DOHH2 (cell line): ENCODE measurements at regions not wholly inside any gene's neighbourhood (a gene's known extent, or its start where the extent isn't known, plus 50 kb on each side); places are given as distances from the start of the nearest gene placed in this dataset.

Source experiments
- H3F3A ChIP-seq: fragments of 200-600 bp; sonication (generic), shearing (Covaris generic); 2 replicates; pipeline ENCODE4 v1.6.0; 2016; ENCODE audit warnings: antibody characterized with exemption, mild to moderate bottlenecking; ENCODE audit not compliant: control insufficient read depth, insufficient read depth
- H3K27ac ChIP-seq: fragments of 200-600 bp; sonication (generic); 2 replicates; pipeline ENCODE4 v1.5.1; 2014; ENCODE audit warnings: low read depth, mild to moderate bottlenecking, low read length, moderate library complexity
- H3K27me3 ChIP-seq: fragments of 200-600 bp; sonication (generic); 2 replicates; pipeline ENCODE4 v1.6.1; 2014; ENCODE audit warnings: mild to moderate bottlenecking, low read length, mixed read lengths; ENCODE audit not compliant: control insufficient read depth
- H3K36me3 ChIP-seq: fragments of 200-600 bp; sonication (generic); 2 replicates; pipeline ENCODE4 v1.6.1; 2014; ENCODE audit warnings: mild to moderate bottlenecking, low read length, moderate library complexity, mixed read lengths; ENCODE audit not compliant: control insufficient read depth
- H3K4me1 ChIP-seq: fragments of 200-600 bp; sonication (generic); 2 replicates; pipeline ENCODE4 v1.6.1; 2014; ENCODE audit warnings: mild to moderate bottlenecking, low read length, mixed read lengths; ENCODE audit not compliant: control insufficient read depth
- H3K4me2 ChIP-seq: fragments of 200-600 bp; sonication (generic); 2 replicates; pipeline ENCODE4 v1.6.0; 2014; ENCODE audit warnings: mild to moderate bottlenecking, low read length, moderate library complexity
- H3K4me3 ChIP-seq: fragments of 200-600 bp; sonication (generic); 2 replicates; pipeline ENCODE4 v1.5.1; 2014; ENCODE audit warnings: mild to moderate bottlenecking, low read length, mixed read lengths
- H3K79me2 ChIP-seq: fragments of 200-600 bp; sonication (generic); 2 replicates; pipeline ENCODE4 v1.6.1; 2014; ENCODE audit warnings: mild to moderate bottlenecking, low read length, mixed read lengths; ENCODE audit not compliant: control insufficient read depth
- H3K9me2 ChIP-seq: fragments of 200-600 bp; sonication (generic); replicated peaks from 2 replicates; pipeline ENCODE4 v1.6.1; 2014; ENCODE audit warnings: mild to moderate bottlenecking, low read length, mixed read lengths; ENCODE audit not compliant: control insufficient read depth
- H3K9me3 ChIP-seq: fragments of 200-600 bp; sonication (generic); 2 replicates; pipeline ENCODE4 v1.6.1; 2014; ENCODE audit warnings: antibody characterized with exemption, low read length, mixed read lengths; ENCODE audit not compliant: control insufficient read depth, insufficient read depth
- H4K20me1 ChIP-seq: fragments of 200-600 bp; sonication (generic); 2 replicates; pipeline ENCODE4 v1.6.0; 2014; ENCODE audit warnings: low read depth, mild to moderate bottlenecking, antibody characterized with exemption, low read length, moderate library complexity; ENCODE audit not compliant: control insufficient read depth, insufficient read depth
- CTCF ChIP-seq: fragments of 200-600 bp; sonication (generic); IDR thresholded peaks from one replicate; pipeline ENCODE4 v1.5.1; 2014; ENCODE audit warnings: antibody characterized with exemption, mild to moderate bottlenecking, low read depth, low read length; ENCODE audit not compliant: poor library complexity, severe bottlenecking
- EZH2phosphoT487 ChIP-seq: fragments of 200-600 bp; sonication (generic); IDR thresholded peaks from 2 replicates; pipeline ENCODE4 v1.6.1; 2017; ENCODE audit warnings: borderline replicate concordance, mild to moderate bottlenecking, antibody characterized with exemption, low read length, moderate library complexity, mixed read lengths

GRCh38 chr22:26939466-26939865 lies 282.1 kb downstream of the MIAT start:
- H3K9me3 ChIP-seq: peaks cover 5% of the 10 kb centered on the region; the same call in 1 of the 2 replicates
- H3K4me3 ChIP-seq: no peak overlapping the region
- H3K4me1 ChIP-seq: no peaks in the 10 kb centered on the region
- H3F3A ChIP-seq: no peaks in the 10 kb centered on the region
- H3K9me2 ChIP-seq: no peaks in the 10 kb centered on the region
- TF ChIP-seq EZH2phosphoT487 (no peak), CTCF (no peak)
- H3K79me2 ChIP-seq: no peaks in the 10 kb centered on the region
- H3K4me2 ChIP-seq: no peak overlapping the region
- no peak overlapping the region for H3K27ac ChIP-seq
- no peaks in the 10 kb centered on the region for H3K27me3 ChIP-seq
- no peaks in the 10 kb centered on the region for H3K36me3 ChIP-seq
- H4K20me1 ChIP-seq: no peaks in the 10 kb centered on the region

GRCh38 chr22:26941896-26942636 lies 284.7 kb downstream of the MIAT start:
- Histone ChIP-seq H3K4me1 (no peaks in the 10 kb centered on the region), H3K79me2 (no peaks in the 10 kb centered on the region), H3K27ac (no peak overlapping the region), H4K20me1 (no peaks in the 10 kb centered on the region), H3K36me3 (no peaks in the 10 kb centered on the region), H3K9me2 (no peaks in the 10 kb centered on the region), H3K4me3 (no peak overlapping the region), H3K9me3 (peaks cover 5% of the 10 kb centered on the region; the same call in 1 of the 2 replicates), H3K4me2 (no peak overlapping the region), H3K27me3 (no peaks in the 10 kb centered on the region), H3F3A (no peaks in the 10 kb centered on the region)
- TF ChIP-seq CTCF (no peak), EZH2phosphoT487 (no peak)

- Histone ChIP-seq H3K27me3 (no peaks in the 10 kb centered on the region), H3K27ac (no peak overlapping the region), H3K79me2 (no peaks in the 10 kb centered on the region), H3K4me1 (no peaks in the 10 kb centered on the region), H3K4me2 (no peak overlapping the region), H3F3A (no peaks in the 10 kb centered on the region), H3K4me3 (no peak overlapping the region), H3K36me3 (no peaks in the 10 kb centered on the region), H3K9me2 (no peaks in the 10 kb centered on the region), H3K9me3 (peaks cover 4% of the 10 kb centered on the region; the same call in 1 of the 2 replicates), H4K20me1 (no peaks in the 10 kb centered on the region)
- TF ChIP-seq EZH2phosphoT487 (no peak), CTCF (no peak)
Observed at GRCh38 chr22:26942637-26942957, 285.2 kb downstream of the MIAT start.

GRCh38 chr22:26945565-26945964 lies 288.2 kb downstream of the MIAT start:
- no peaks in the 10 kb centered on the region for H3K4me1 ChIP-seq
- no peaks in the 10 kb centered on the region for H3K27me3 ChIP-seq
- no peaks in the 10 kb centered on the region for H3F3A ChIP-seq
- no peaks in the 10 kb centered on the region for H3K79me2 ChIP-seq
- no peaks in the 10 kb centered on the region for H3K36me3 ChIP-seq
- no peak for TF ChIP-seq CTCF
- no peak for TF ChIP-seq EZH2phosphoT487
- no peaks in the 10 kb centered on the region for H4K20me1 ChIP-seq
- H3K9me2 ChIP-seq: no peaks in the 10 kb centered on the region
- H3K4me3 ChIP-seq: no peak overlapping the region
- no peaks in the 10 kb centered on the region for H3K9me3 ChIP-seq
- no peak overlapping the region for H3K4me2 ChIP-seq
- no peak overlapping the region for H3K27ac ChIP-seq
